ENCODE measurements at regions not wholly inside any gene's neighbourhood (a gene's known extent, or its start where the extent isn't known, plus 50 kb on each side); places are given as distances from the start of the nearest gene placed in this dataset.

- no peaks in the 10 kb centered on the region for H3K9me3 ChIP-seq (replicated peaks)
- H3K4me1 ChIP-seq: peaks cover 69% of the 10 kb centered on the region
- peak overlapping the region; percentile 88 for H3K27ac ChIP-seq (replicated peaks)
- DNase-seq: no peak
- no peak for TF ChIP-seq CTCF (IDR thresholded peaks at IDR 0.05; ENCODE audit: borderline replicate concordance)
- peaks cover 4% of the 10 kb centered on the region for H3K27me3 ChIP-seq (ENCODE audit: low read depth)
- intact Hi-C loops (cut with micrococcal nuclease): no loop called here
- H3K4me3 ChIP-seq: no peak overlapping the region
- no peaks in the 10 kb centered on the region for H3K36me3 ChIP-seq
Measured at GRCh38 chr4:71232846-71233245, 106.0 kb upstream of the SLC4A4 start.

- intact Hi-C loops (cut with micrococcal nuclease): no loop called here
- no peak for TF ChIP-seq CTCF (IDR thresholded peaks at IDR 0.05; ENCODE audit: borderline replicate concordance)
- Histone ChIP-seq H3K27me3 (ENCODE audit: low read depth) (no peaks in the 10 kb centered on the region), H3K4me1 (peaks cover 74% of the 10 kb centered on the region), H3K36me3 (no peaks in the 10 kb centered on the region), H3K4me3 (peak overlapping the region; percentile 57), H3K9me3 (replicated peaks) (no peaks in the 10 kb centered on the region), H3K27ac (replicated peaks) (peak overlapping the region; percentile 88)
- DNase-seq: no peak
Measured at GRCh38 chr4:71235311-71236201, 103.3 kb upstream of the SLC4A4 start.

GRCh38 chr4:71236226-71236625 is 102.6 kb upstream of the SLC4A4 start:
- H3K4me1 ChIP-seq: peaks cover 73% of the 10 kb centered on the region
- H3K27ac ChIP-seq (replicated peaks): peak overlapping the region; percentile 88

GRCh38 chr4:71237641-71238040 is 101.2 kb upstream of the SLC4A4 start:
- DNase-seq: no peak
- Histone ChIP-seq H3K4me1 (peaks cover 72% of the 10 kb centered on the region), H3K4me3 (peak overlapping the region; percentile 57), H3K27me3 (ENCODE audit: low read depth) (no peaks in the 10 kb centered on the region), H3K27ac (replicated peaks) (no peak overlapping the region), H3K36me3 (no peaks in the 10 kb centered on the region), H3K9me3 (replicated peaks) (no peaks in the 10 kb centered on the region)
- intact Hi-C loops (cut with micrococcal nuclease): no loop called here
- no peak for TF ChIP-seq CTCF (IDR thresholded peaks at IDR 0.05; ENCODE audit: borderline replicate concordance)

More at GRCh38 chr4:71236226-71236625, 102.6 kb upstream of the SLC4A4 start:
- DNase-seq: no peak
- H3K36me3 ChIP-seq: no peaks in the 10 kb centered on the region
- intact Hi-C loops (cut with micrococcal nuclease): no loop called here
- H3K9me3 ChIP-seq (replicated peaks): no peaks in the 10 kb centered on the region
- H3K27me3 ChIP-seq (ENCODE audit: low read depth): no peaks in the 10 kb centered on the region
- H3K4me3 ChIP-seq: peak overlapping the region; percentile 57
- no peak for TF ChIP-seq CTCF (IDR thresholded peaks at IDR 0.05; ENCODE audit: borderline replicate concordance)

GRCh38 chr4:71239365-71239764 is 99.5 kb upstream of the SLC4A4 start:
- H3K27ac ChIP-seq (replicated peaks): no peak overlapping the region
- no peak overlapping the region for H3K4me3 ChIP-seq
- intact Hi-C loops (cut with micrococcal nuclease): no loop called here
- no peaks in the 10 kb centered on the region for H3K9me3 ChIP-seq (replicated peaks)
- peaks cover 65% of the 10 kb centered on the region for H3K4me1 ChIP-seq
- H3K36me3 ChIP-seq: no peaks in the 10 kb centered on the region
- H3K27me3 ChIP-seq (ENCODE audit: low read depth): no peaks in the 10 kb centered on the region
- TF ChIP-seq CTCF (IDR thresholded peaks at IDR 0.05; ENCODE audit: borderline replicate concordance): no peak
- DNase-seq: no peak

All from left ventricle myocardium inferior (tissue), 1 donor.